HepG2 (cell line): ENCODE measurements at regions not wholly inside any gene's neighbourhood (a gene's known extent, or its start where the extent isn't known, plus 50 kb on each side); places are given as distances from the start of the nearest gene placed in this dataset.

Experiments
- CHCHD3 ChIP-seq: sonication (generic); formaldehyde crosslinking; IDR thresholded peaks from 2 replicates; pipeline ENCODE4 v1.8.0; 2022; ENCODE audit warnings: mild to moderate bottlenecking, missing genetic modification reagents, moderate library complexity
- EED ChIP-seq: sonication (generic); formaldehyde crosslinking; IDR thresholded peaks from 2 replicates; pipeline ENCODE4 v1.5.0; 2020; ENCODE audit warnings: mild to moderate bottlenecking, missing genetic modification reagents
- GPBP1L1 ChIP-seq: sonication (generic); formaldehyde crosslinking; IDR thresholded peaks from 2 replicates; pipeline ENCODE4 v1.5.0; 2020; ENCODE audit warnings: mild to moderate bottlenecking, missing genetic modification reagents
- HNRNPK ChIP-seq: fragments of 200-400 bp; formaldehyde crosslinking; IDR thresholded peaks from 2 replicates; pipeline ENCODE4 v1.6.1; 2018; ENCODE audit warnings: low read length, low read depth, moderate library complexity, mild to moderate bottlenecking; ENCODE audit not compliant: poor library complexity, severe bottlenecking
- KMT2A ChIP-seq: sonication (generic); formaldehyde crosslinking; IDR thresholded peaks from 2 replicates; pipeline ENCODE4 v1.4.0; 2020; ENCODE audit warnings: missing genetic modification reagents
- MAZ ChIP-seq, 2 experiments: sonication (generic) in 1 of 2; formaldehyde crosslinking in 1 of 2; IDR thresholded peaks; 2 replicates each; pipeline versions ENCODE4 v1.5.0 to v1.6.1; 2012 to 2020; ENCODE audit warnings: low read depth in 2 of 2, mild to moderate bottlenecking in 2 of 2, borderline replicate concordance in 1 of 2, improper control_type of control experiment in 1 of 2, low read length in 1 of 2, missing genetic modification reagents in 1 of 2, moderate library complexity in 1 of 2
- MEIS2 ChIP-seq: sonication (generic); formaldehyde crosslinking; IDR thresholded peaks from 2 replicates; pipeline ENCODE4 v1.9.0; 2021; ENCODE audit warnings: mild to moderate bottlenecking, missing genetic modification reagents
- MIER2 ChIP-seq: IDR thresholded peaks from 2 replicates; pipeline ENCODE4 v1.6.1; 2016; ENCODE audit warnings: missing biosample characterization, missing genetic modification reagents
- MIXL1 ChIP-seq: IDR thresholded peaks from 2 replicates; pipeline ENCODE4 v1.6.1; 2016
- NR2F6 ChIP-seq, 2 experiments: IDR thresholded peaks; 2 replicates each; pipeline ENCODE4 v1.6.1; 2016; ENCODE audit warnings: antibody characterized with exemption in 1 of 2, mild to moderate bottlenecking in 1 of 2
- PATZ1 ChIP-seq: sonication (generic); formaldehyde crosslinking; IDR thresholded peaks from 2 replicates; pipeline ENCODE4 v1.4.0; 2020; ENCODE audit warnings: missing genetic modification reagents
- RAD21 ChIP-seq: fragments of 450-650 bp; formaldehyde crosslinking; IDR thresholded peaks from 2 replicates; pipeline ENCODE4 v1.5.0; 2020; ENCODE audit warnings: mild to moderate bottlenecking
- RBM22 ChIP-seq: fragments of 200-400 bp; formaldehyde crosslinking; optimal IDR thresholded peaks from 2 replicates; pipeline ENCODE3; 2017; ENCODE audit warnings: mild to moderate bottlenecking, low read length, moderate library complexity
- RNF219 ChIP-seq: sonication (generic); formaldehyde crosslinking; IDR thresholded peaks from 2 replicates; pipeline ENCODE4 v1.5.0; 2020; ENCODE audit warnings: mild to moderate bottlenecking, missing genetic modification reagents
- SKI ChIP-seq: fragments of 450-650 bp; IDR thresholded peaks from one replicate; pipeline ENCODE4 v1.6.1; 2018; ENCODE audit warnings: mild to moderate bottlenecking; ENCODE audit not compliant: partially characterized antibody
- SP4 ChIP-seq: sonication (generic); formaldehyde crosslinking; IDR thresholded peaks from 2 replicates; pipeline ENCODE4 v1.8.1; 2023; ENCODE audit warnings: mild to moderate bottlenecking, missing genetic modification reagents
- SRSF1 ChIP-seq: fragments of 200-400 bp; formaldehyde crosslinking; optimal IDR thresholded peaks from 2 replicates; pipeline ENCODE3; 2017; ENCODE audit warnings: mild to moderate bottlenecking, low read depth, low read length, moderate library complexity
- TSC22D2 ChIP-seq: sonication (generic); formaldehyde crosslinking; IDR thresholded peaks from 2 replicates; pipeline ENCODE4 v1.5.1; 2020; ENCODE audit warnings: missing genetic modification reagents, mild to moderate bottlenecking, borderline replicate concordance
- ZNF609 ChIP-seq: sonication (generic); formaldehyde crosslinking; IDR thresholded peaks from 2 replicates; pipeline ENCODE4 v1.4.0; 2020; ENCODE audit warnings: mild to moderate bottlenecking, missing genetic modification reagents, borderline replicate concordance

- TF ChIP-seq MIER2 (0 out of 2 replicates have a peak, but pooled peaks have one; percentile 28), SP4 (CRISPR knock-in tag) (peak; percentile 76; the same call in 1 of the 2 replicates), MEIS2 (CRISPR knock-in tag) (0 out of 2 replicates have a peak, but pooled peaks have one; percentile 39), RBM22 (no peak), CHCHD3 (CRISPR knock-in tag) (no peak), MIXL1 (peak; percentile 34; the same call in 1 of the 2 replicates), KMT2A (0 out of 2 replicates have a peak, but pooled peaks have one; percentile 19), RNF219 (no peak), SRSF1 (peak; percentile 39), SKI (no peak), TSC22D2 (CRISPR knock-in tag) (peak; percentile 78; the same call in 1 of the 2 replicates), NR2F6 (IDR thresholded peaks at IDR 0.05) (no peak), NR2F6 (CRISPR knock-in tag; IDR thresholded peaks at IDR 0.05) (peak; percentile 40; the same call in 1 of the 2 replicates), GPBP1L1 (CRISPR knock-in tag) (no peak), MAZ (IDR thresholded peaks at IDR 0.05; ENCODE audit: borderline replicate concordance, low read depth, low read length) (no peak), MAZ (CRISPR knock-in tag; IDR thresholded peaks at IDR 0.05; ENCODE audit: low read depth) (peak; percentile 69; the same call in 1 of the 2 replicates), EED (CRISPR knock-in tag) (no peak), RAD21 (CRISPR knock-in tag) (peak; percentile 95), PATZ1 (CRISPR knock-in tag) (peak; percentile 91), ZNF609 (CRISPR knock-in tag) (peak; percentile 33; the same call in 1 of the 2 replicates), HNRNPK (no peak)
Measured at GRCh38 chr17:27381007-27381501, 75.2 kb upstream of the KSR1 start (continued).
